ENCODE measurements at regions not wholly inside any gene's neighbourhood (a gene's known extent, or its start where the extent isn't known, plus 50 kb on each side); places are given as distances from the start of the nearest gene placed in this dataset.

DNA sequence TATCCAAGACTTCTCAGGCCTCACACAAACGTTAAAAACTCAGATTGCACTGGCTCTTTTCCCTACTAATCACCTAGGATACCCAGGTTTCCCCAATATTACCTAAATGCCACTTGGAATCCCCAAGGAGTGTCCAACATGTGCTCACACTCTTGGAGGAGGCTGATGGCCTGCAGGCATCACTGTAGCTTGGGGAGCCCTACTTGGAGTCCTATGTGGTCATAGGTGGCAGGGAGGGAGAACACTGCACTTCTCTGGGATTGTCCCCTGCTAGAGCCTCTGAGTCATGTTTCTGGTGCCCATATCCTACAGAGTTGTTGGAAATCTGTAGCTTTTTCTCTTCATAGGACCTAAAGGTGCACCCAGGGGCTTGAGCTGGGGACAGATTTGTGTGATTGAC, 433.7 kb downstream of the ARHGEF28 start:
- in situ Hi-C loops (cut with HindIII; ENCODE audit: low sequenced_read_pairs) = no loop called here
- no peak for DNase-seq (ENCODE audit: low read depth, low spot score)
- no peak for TF ChIP-seq CTCF (IDR thresholded peaks at IDR 0.05; ENCODE audit: low read depth, low read length)

GRCh38 chr5:74056789-74057164, 430.8 kb downstream of the ARHGEF28 start:
- peak; percentile 40 for DNase-seq (ENCODE audit: low read depth, low spot score)
- in situ Hi-C loops (cut with HindIII; ENCODE audit: low sequenced_read_pairs) = no loop called here
- TF ChIP-seq CTCF (IDR thresholded peaks at IDR 0.05; ENCODE audit: low read depth, low read length) = peak; percentile 58
- no peak overlapping the region for H3K4me3 ChIP-seq (ENCODE audit: low read depth, low read length)

More for the DNA sequence above, 433.7 kb downstream of the ARHGEF28 start:
- no peak overlapping the region for H3K4me3 ChIP-seq (ENCODE audit: low read depth, low read length)

GRCh38 chr5:74056107-74056788, 430.3 kb downstream of the ARHGEF28 start:
- in situ Hi-C loops (cut with HindIII; ENCODE audit: low sequenced_read_pairs) = no loop called here
- DNase-seq (ENCODE audit: low read depth, low spot score) = no peak
- H3K4me3 ChIP-seq (ENCODE audit: low read depth, low read length) = no peak overlapping the region
- TF ChIP-seq CTCF (IDR thresholded peaks at IDR 0.05; ENCODE audit: low read depth, low read length) = no peak

- H3K4me3 ChIP-seq (ENCODE audit: low read depth, low read length) = no peak overlapping the region
- no peak for TF ChIP-seq CTCF (IDR thresholded peaks at IDR 0.05; ENCODE audit: low read depth, low read length)
- DNase-seq (ENCODE audit: low read depth, low spot score) = no peak
- in situ Hi-C loops (cut with HindIII; ENCODE audit: low sequenced_read_pairs) = no loop called here
Measured at GRCh38 chr5:74055486-74056106, 429.6 kb downstream of the ARHGEF28 start.

DNA sequence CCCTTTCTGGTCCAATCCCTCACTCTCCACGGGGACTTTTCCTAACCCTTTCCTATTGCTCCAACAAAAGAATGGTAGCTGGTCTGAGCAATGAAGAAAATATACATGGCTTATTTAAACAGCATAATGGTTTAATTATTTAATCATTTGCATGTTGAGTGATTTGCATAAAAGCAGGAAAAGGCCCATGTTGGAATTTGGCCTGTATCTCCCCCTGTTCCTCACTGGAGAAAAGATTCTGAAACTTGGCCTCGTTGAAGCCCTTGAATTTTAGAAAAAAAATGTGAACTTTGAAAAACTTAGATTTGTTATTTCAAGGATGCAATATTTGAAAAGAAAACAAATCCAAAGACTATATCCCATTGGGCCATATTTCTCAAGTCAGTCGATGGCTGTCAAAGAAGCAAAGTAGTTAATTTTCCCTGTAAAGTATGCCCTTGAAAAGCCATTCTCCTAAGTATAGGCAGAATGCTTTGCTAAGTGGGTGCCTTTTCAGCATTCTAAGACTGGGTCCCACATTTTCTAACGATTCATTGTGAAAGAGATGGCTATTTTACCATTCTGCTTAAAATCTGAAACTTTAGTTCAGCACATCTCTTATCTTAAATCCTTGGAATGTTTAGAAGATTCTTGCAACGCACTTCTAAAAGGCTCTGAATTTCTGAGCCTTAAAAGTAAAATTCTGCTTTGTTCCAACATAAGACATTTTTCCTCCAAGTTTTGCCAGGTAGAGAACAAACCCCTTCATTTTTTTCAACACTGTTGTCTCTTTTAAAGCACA, 428.8 kb downstream of the ARHGEF28 start:
- in situ Hi-C loops (cut with HindIII; ENCODE audit: low sequenced_read_pairs) = no loop called here
- no peak for TF ChIP-seq CTCF (IDR thresholded peaks at IDR 0.05; ENCODE audit: low read depth, low read length)
- no peak for DNase-seq (ENCODE audit: low read depth, low spot score)
- no peak overlapping the region for H3K4me3 ChIP-seq (ENCODE audit: low read depth, low read length)

- in situ Hi-C loops (cut with HindIII; ENCODE audit: low sequenced_read_pairs) = no loop called here
- no peak for TF ChIP-seq CTCF (IDR thresholded peaks at IDR 0.05; ENCODE audit: low read depth, low read length)
Measured at GRCh38 chr5:74054139-74054538, 428.1 kb downstream of the ARHGEF28 start.

More at GRCh38 chr5:74054139-74054538, 428.1 kb downstream of the ARHGEF28 start:
- no peak overlapping the region for H3K4me3 ChIP-seq (ENCODE audit: low read depth, low read length)
- no peak for DNase-seq (ENCODE audit: low read depth, low spot score)

Data from astrocyte of the spinal cord (primary cell).